Fibroblast of skin of back (primary cell): ENCODE measurements at regions not wholly inside any gene's neighbourhood (a gene's known extent, or its start where the extent isn't known, plus 50 kb on each side); places are given as distances from the start of the nearest gene placed in this dataset.

Source experiments
- DNase-seq: peaks from one replicate; pipeline ENCODE4 v3.0.0-alpha.2; 2013

GRCh38 chr6:22467645-22468044 is 101.7 kb upstream of the HDGFL1 start:
- no peak for DNase-seq

GRCh38 chr6:22468256-22468965 is 101.0 kb upstream of the HDGFL1 start:
- peak; percentile 44 for DNase-seq

GRCh38 chr6:22470454-22471131 is 98.8 kb upstream of the HDGFL1 start:
- no peak for DNase-seq

- DNase-seq: peak; percentile 80
These were observed 98.2 kb upstream of the HDGFL1 start for GRCh38 chr6:22471132-22471690.

GRCh38 chr6:22471746-22472145 is 97.6 kb upstream of the HDGFL1 start:
- no peak for DNase-seq

GRCh38 chr6:22473991-22474682 is 95.2 kb upstream of the HDGFL1 start:
- no peak for DNase-seq

GRCh38 chr6:22476811-22477390 is 92.5 kb upstream of the HDGFL1 start:
- peak; percentile 13 for DNase-seq

- DNase-seq: no peak
These were observed 72.1 kb upstream of the HDGFL1 start for GRCh38 chr6:22497276-22497675.

GRCh38 chr6:22499815-22500214 is 69.6 kb upstream of the HDGFL1 start:
- no peak for DNase-seq

- DNase-seq: no peak
These were observed 62.9 kb upstream of the HDGFL1 start for GRCh38 chr6:22506496-22506895.

- peak; percentile 58 for DNase-seq
These were observed 56.5 kb upstream of the HDGFL1 start for GRCh38 chr6:22512686-22513427.

- no peak for DNase-seq
These were observed 55.7 kb upstream of the HDGFL1 start for GRCh38 chr6:22513667-22514066.

GRCh38 chr6:22519237-22519636 is 50.1 kb upstream of the HDGFL1 start:
- DNase-seq: no peak
